ENCODE measurements at regions not wholly inside any gene's neighbourhood (a gene's known extent, or its start where the extent isn't known, plus 50 kb on each side); places are given as distances from the start of the nearest gene placed in this dataset.

- intact Hi-C loops (cut with DNase I; ENCODE audit: low total_unique reads), result no loop called here
- H3K36me3 ChIP-seq, result no peaks in the 10 kb centered on the region
- no peak overlapping the region for H3K27ac ChIP-seq
- no peaks in the 10 kb centered on the region for H3K9me3 ChIP-seq
- TF ChIP-seq POLR2A (IDR thresholded peaks at IDR 0.05) (no peak), CTCF (IDR thresholded peaks at IDR 0.05 in 4 of 5, conservative IDR thresholded peaks at IDR 0.05 in 1 of 5) (no peak)
- ATAC-seq (no peak), DNase-seq (no peak)
- peaks cover 0 to 3% (median 0%) of the 10 kb centered on the region in 3 donors for H3K27me3 ChIP-seq
- in situ Hi-C loops (cut with MboI; ENCODE audit: low sequenced_read_pairs in 4 of 4), result no loop called here
- no peak overlapping the region for H3K4me3 ChIP-seq
- H3K4me1 ChIP-seq, result no peaks in the 10 kb centered on the region
These were observed 136.7 kb upstream of the EEF1E1 start for GRCh38 chr6:8238773-8239683.

GRCh38 chr6:8237668-8238067 is 135.3 kb upstream of the EEF1E1 start:
- in situ Hi-C loops (cut with MboI; ENCODE audit: low sequenced_read_pairs in 4 of 4) (no loop called here), intact Hi-C loops (cut with DNase I; ENCODE audit: low total_unique reads) (no loop called here)
- no peaks in the 10 kb centered on the region for H3K4me1 ChIP-seq
- TF ChIP-seq CTCF (IDR thresholded peaks at IDR 0.05 in 4 of 5, conservative IDR thresholded peaks at IDR 0.05 in 1 of 5), result no peak
- TF ChIP-seq POLR2A (IDR thresholded peaks at IDR 0.05), result no peak
- H3K4me3 ChIP-seq, result no peak overlapping the region
- ATAC-seq (no peak), DNase-seq (no peak)
- peaks cover 0 to 3% (median 0%) of the 10 kb centered on the region in 3 donors for H3K27me3 ChIP-seq
- no peaks in the 10 kb centered on the region for H3K9me3 ChIP-seq
- no peak overlapping the region for H3K27ac ChIP-seq
- H3K36me3 ChIP-seq, result no peaks in the 10 kb centered on the region

GRCh38 chr6:8236956-8237355 is 134.6 kb upstream of the EEF1E1 start:
- TF ChIP-seq CTCF (IDR thresholded peaks at IDR 0.05 in 4 of 5, conservative IDR thresholded peaks at IDR 0.05 in 1 of 5), result no peak
- TF ChIP-seq POLR2A (IDR thresholded peaks at IDR 0.05), result no peak
- DNase-seq, result no peak
- H3K9me3 ChIP-seq, result no peaks in the 10 kb centered on the region
- H3K36me3 ChIP-seq, result no peaks in the 10 kb centered on the region
- H3K27ac ChIP-seq, result no peak overlapping the region
- in situ Hi-C loops (cut with MboI; ENCODE audit: low sequenced_read_pairs in 4 of 4) (no loop called here), intact Hi-C loops (cut with DNase I; ENCODE audit: low total_unique reads) (no loop called here)
- no peaks in the 10 kb centered on the region for H3K4me1 ChIP-seq
- ATAC-seq, result no peak
- H3K27me3 ChIP-seq, result peaks cover 0 to 3% (median 0%) of the 10 kb centered on the region in 3 donors
- no peak overlapping the region for H3K4me3 ChIP-seq

- Histone ChIP-seq H3K36me3 (no peaks in the 10 kb centered on the region), H3K9me3 (no peaks in the 10 kb centered on the region), H3K4me3 (no peak overlapping the region), H3K27ac (no peak overlapping the region), H3K4me1 (no peaks in the 10 kb centered on the region), H3K27me3 (peaks cover 0 to 3% (median 0%) of the 10 kb centered on the region in 3 donors)
- in situ Hi-C loops (cut with MboI; ENCODE audit: low sequenced_read_pairs in 4 of 4), result no loop called here
- ATAC-seq, result no peak
- intact Hi-C loops (cut with DNase I; ENCODE audit: low total_unique reads), result no loop called here
- no peak for TF ChIP-seq POLR2A (IDR thresholded peaks at IDR 0.05)
- no peak for TF ChIP-seq CTCF (IDR thresholded peaks at IDR 0.05 in 4 of 5, conservative IDR thresholded peaks at IDR 0.05 in 1 of 5)
- no peak for DNase-seq
These were observed 132.0 kb upstream of the EEF1E1 start for GRCh38 chr6:8234321-8234720.
